ENCODE measurements at regions not wholly inside any gene's neighbourhood (a gene's known extent, or its start where the extent isn't known, plus 50 kb on each side); places are given as distances from the start of the nearest gene placed in this dataset.
"Not testable (repeated sequence)": the region's sequence is repeated elsewhere in the genome, so short reads cannot be mapped to it uniquely, and the experiment has no call there.

- not testable (repeated sequence) for DNase-seq
Measured at GRCh38 chr9:94387338-94388010, 59.0 kb upstream of the NUTM2F start.

GRCh38 chr9:94388011-94388406 is 59.6 kb upstream of the NUTM2F start:
- peak in 1 of 3 donors; percentile 11 for DNase-seq

GRCh38 chr9:94390425-94391098 is 62.1 kb upstream of the NUTM2F start:
- not testable (repeated sequence) for DNase-seq

- DNase-seq = not testable (repeated sequence)
Measured at GRCh38 chr9:94392971-94393624, 64.7 kb upstream of the NUTM2F start.

GRCh38 chr9:94397766-94398379 is 69.4 kb upstream of the NUTM2F start:
- DNase-seq = not testable (repeated sequence)

- not testable (repeated sequence) for DNase-seq
Measured at GRCh38 chr9:94400461-94400860, 72.0 kb upstream of the NUTM2F start.

GRCh38 chr9:94402795-94403194 is 74.4 kb upstream of the NUTM2F start:
- not testable (repeated sequence) for DNase-seq

GRCh38 chr9:94403571-94403970 is 75.1 kb upstream of the NUTM2F start:
- DNase-seq = not testable (repeated sequence)

- DNase-seq = not testable (repeated sequence)
Measured at GRCh38 chr9:94413665-94414064, 85.2 kb upstream of the NUTM2F start.

- DNase-seq = not testable (repeated sequence)
Measured at GRCh38 chr9:94415111-94415510, 86.7 kb upstream of the NUTM2F start.

GRCh38 chr9:94420098-94420497 is 91.7 kb upstream of the NUTM2F start:
- DNase-seq = not testable (repeated sequence)

- DNase-seq = not testable (repeated sequence)
Measured at GRCh38 chr9:94421951-94422350, 93.5 kb upstream of the NUTM2F start.

GRCh38 chr9:94425312-94425711 is 96.9 kb upstream of the NUTM2F start:
- not testable (repeated sequence) for DNase-seq

- not testable (repeated sequence) for DNase-seq
Measured at GRCh38 chr9:94437128-94437527, 108.7 kb upstream of the NUTM2F start.

GRCh38 chr9:94438336-94438735 is 109.9 kb upstream of the NUTM2F start:
- not testable (repeated sequence) for DNase-seq

GRCh38 chr9:94441146-94441545 is 112.7 kb upstream of the NUTM2F start:
- DNase-seq = peak in 1 of 3 donors; percentile 14

- DNase-seq = peak in 1 of 3 donors; percentile 5
Measured at GRCh38 chr9:94441796-94442195, 113.1 kb upstream of the PCAT7 start.

GRCh38 chr9:94443032-94443722 is 111.7 kb upstream of the PCAT7 start:
- DNase-seq = no peak

- no peak for DNase-seq
Measured at GRCh38 chr9:94445863-94446262, 109.0 kb upstream of the PCAT7 start.

GRCh38 chr9:94449486-94449885 is 105.4 kb upstream of the PCAT7 start:
- no peak for DNase-seq

GRCh38 chr9:94464790-94465189 is 90.1 kb upstream of the PCAT7 start:
- no peak for DNase-seq

- DNase-seq = not testable (repeated sequence)
Measured at GRCh38 chr9:94472063-94472462, 82.8 kb upstream of the PCAT7 start.

Measured in suppressor macrophage treated with lipopolysaccharide for 1 hour (primary cell).